HG02763 (cell line): ENCODE measurements at regions not wholly inside any gene's neighbourhood (a gene's known extent, or its start where the extent isn't known, plus 50 kb on each side); places are given as distances from the start of the nearest gene placed in this dataset.
"Not testable (repeated sequence)": the region's sequence is repeated elsewhere in the genome, so short reads cannot be mapped to it uniquely, and the experiment has no call there.

Experiments used
- ATAC-seq: cut with Tn5 transposase; IDR thresholded peaks from one replicate; pipeline ENCODE4 v1.9.1; 2021; ENCODE audit warnings: mild to moderate bottlenecking, moderate library complexity; ENCODE audit not compliant: unreplicated experiment

- no peak for ATAC-seq
Measured at GRCh38 chr6:97347111-97347510, 64.1 kb upstream of the MMS22L start.

- ATAC-seq = no peak
Measured at GRCh38 chr6:97361286-97361685, 78.3 kb upstream of the MMS22L start.

GRCh38 chr6:97364327-97364726 is 81.3 kb upstream of the MMS22L start:
- ATAC-seq = no peak

- ATAC-seq = not testable (repeated sequence)
Measured at GRCh38 chr6:97382071-97382470, 99.1 kb upstream of the MMS22L start.

GRCh38 chr6:97392735-97393134 is 109.7 kb upstream of the MMS22L start:
- ATAC-seq = no peak

- peak; percentile 85 for ATAC-seq
Measured at GRCh38 chr6:97394160-97394748, 111.2 kb upstream of the MMS22L start.

- no peak for ATAC-seq
Measured at GRCh38 chr6:97396880-97397279, 113.9 kb upstream of the MMS22L start.

- ATAC-seq = no peak
Measured at GRCh38 chr6:97399208-97399607, 116.2 kb upstream of the MMS22L start.

- ATAC-seq = no peak
Measured at GRCh38 chr6:97401533-97401932, 118.5 kb upstream of the MMS22L start.

- ATAC-seq = no peak
Measured at GRCh38 chr6:97405818-97406409, 122.9 kb upstream of the MMS22L start.

- no peak for ATAC-seq
Measured at GRCh38 chr6:97406633-97407032, 123.6 kb upstream of the MMS22L start.

- ATAC-seq = no peak
Measured at GRCh38 chr6:97411610-97412009, 128.6 kb upstream of the MMS22L start.

GRCh38 chr6:97412511-97412910 is 129.5 kb upstream of the MMS22L start:
- ATAC-seq = no peak

GRCh38 chr6:97422171-97422570 is 139.2 kb upstream of the MMS22L start:
- no peak for ATAC-seq

- peak; percentile 77 for ATAC-seq
Measured at GRCh38 chr6:97423190-97423589, 140.2 kb upstream of the MMS22L start.

GRCh38 chr6:97427648-97428047 is 144.6 kb upstream of the MMS22L start:
- peak; percentile 73 for ATAC-seq

- no peak for ATAC-seq
Measured at GRCh38 chr6:97437087-97437486, 154.1 kb upstream of the MMS22L start.

GRCh38 chr6:97438011-97438671 is 155.1 kb upstream of the MMS22L start:
- ATAC-seq = peak; percentile 55

GRCh38 chr6:97440590-97441176 is 157.7 kb upstream of the MMS22L start:
- no peak for ATAC-seq

- no peak for ATAC-seq
Measured at GRCh38 chr6:97443408-97444080, 160.5 kb upstream of the MMS22L start.

GRCh38 chr6:97445407-97445806 is 162.4 kb upstream of the MMS22L start:
- ATAC-seq = no peak
